Activated CD8-positive, alpha-beta memory T cell treated with anti-CD3 and anti-CD28 coated beads for 1 hour (primary cell): ENCODE measurements at regions not wholly inside any gene's neighbourhood (a gene's known extent, or its start where the extent isn't known, plus 50 kb on each side); places are given as distances from the start of the nearest gene placed in this dataset.
"Not testable (repeated sequence)": the region's sequence is repeated elsewhere in the genome, so short reads cannot be mapped to it uniquely, and the experiment has no call there.

Experiments
- DNase-seq, 2 donors: peaks; one replicate each; pipeline ENCODE4 v3.0.0-alpha.2; 2020; ENCODE audit warnings: low read depth in 1 of 2; ENCODE audit errors: extremely low read depth in 1 of 2

- no peak for DNase-seq
Measured at GRCh38 chr9:30628915-30629567, 1755.4 kb upstream of the ACO1 start.

- DNase-seq, result no peak
Measured at GRCh38 chr9:30630459-30630858, 1754.0 kb upstream of the ACO1 start.

- not testable (repeated sequence) for DNase-seq
Measured at GRCh38 chr9:30646639-30647038, 1737.8 kb upstream of the ACO1 start.

GRCh38 chr9:30661925-30662324 is 1722.5 kb upstream of the ACO1 start:
- DNase-seq, result no peak

GRCh38 chr9:30670805-30671562 is 1713.5 kb upstream of the ACO1 start:
- no peak for DNase-seq

GRCh38 chr9:30673132-30673531 is 1711.3 kb upstream of the ACO1 start:
- no peak for DNase-seq

GRCh38 chr9:30676651-30677050 is 1707.8 kb upstream of the ACO1 start:
- no peak for DNase-seq

GRCh38 chr9:30677221-30677620 is 1707.2 kb upstream of the ACO1 start:
- DNase-seq, result no peak

GRCh38 chr9:30688801-30689200 is 1695.6 kb upstream of the ACO1 start:
- DNase-seq, result no peak

- DNase-seq, result no peak
Measured at GRCh38 chr9:30697958-30698357, 1686.5 kb upstream of the ACO1 start.

GRCh38 chr9:30711591-30711990 is 1672.9 kb upstream of the ACO1 start:
- DNase-seq, result no peak

- no peak for DNase-seq
Measured at GRCh38 chr9:30713243-30713642, 1671.2 kb upstream of the ACO1 start.

- DNase-seq, result no peak
Measured at GRCh38 chr9:30714389-30714788, 1670.1 kb upstream of the ACO1 start.

GRCh38 chr9:30718483-30718882 is 1666.0 kb upstream of the ACO1 start:
- DNase-seq, result no peak

GRCh38 chr9:30722065-30722464 is 1662.4 kb upstream of the ACO1 start:
- DNase-seq, result no peak

GRCh38 chr9:30723656-30724055 is 1660.8 kb upstream of the ACO1 start:
- DNase-seq, result no peak

- no peak for DNase-seq
Measured at GRCh38 chr9:30732060-30732459, 1652.4 kb upstream of the ACO1 start.

- no peak for DNase-seq
Measured at GRCh38 chr9:30744871-30745270, 1639.6 kb upstream of the ACO1 start.

- no peak for DNase-seq
Measured at GRCh38 chr9:30746589-30746988, 1637.9 kb upstream of the ACO1 start.

GRCh38 chr9:30757723-30758122 is 1626.7 kb upstream of the ACO1 start:
- no peak for DNase-seq

- DNase-seq, result no peak
Measured at GRCh38 chr9:30758726-30759446, 1625.6 kb upstream of the ACO1 start.

- DNase-seq, result no peak
Measured at GRCh38 chr9:30765318-30765717, 1619.1 kb upstream of the ACO1 start.
